MCF 10A (cell line): ENCODE measurements at regions not wholly inside any gene's neighbourhood (a gene's known extent, or its start where the extent isn't known, plus 50 kb on each side); places are given as distances from the start of the nearest gene placed in this dataset.
A peak's percentile ranks its signal among the peaks of the same experiment; 100 is the strongest.

Source experiments
- BruUV-seq: library from RNA; stranded (reverse); fragments of 400-500 nt; replicated peaks from 2 replicates; lab custom pipeline; 2021; lab: Mats Ljungman, UMichigan
- CTCF ChIA-PET: fragments of 300-600 bp; sonication (Branson Sonifier 250); formaldehyde crosslinking; extraction: SDS; loops from one replicate; lab custom pipeline; 2021; ENCODE audit warnings: antibody characterized with exemption, inconsistent platforms; lab: Yijun Ruan, JAX
- POLR2A ChIA-PET: fragments of 300-600, 350-650 bp; sonication (Branson Sonifier 250); formaldehyde crosslinking; extraction: SDS; loops from one replicate; lab custom pipeline; 2020; ENCODE audit warnings: antibody characterized with exemption, inconsistent platforms; lab: Yijun Ruan, JAX
- DNase-seq: peaks from one replicate; pipeline ENCODE4 v3.0.0-alpha.2; 2018; ENCODE audit not compliant: unreplicated experiment
- H3K27ac Mint-ChIP-seq: one replicate; pipeline ENCODE4 v1.8.0; 2022; ENCODE audit warnings: mild to moderate bottlenecking, low read depth, mixed read lengths; ENCODE audit not compliant: unreplicated experiment
- H3K27me3 Mint-ChIP-seq: one replicate; pipeline ENCODE4 v1.8.0; 2022; ENCODE audit warnings: mixed read lengths; ENCODE audit not compliant: insufficient read depth, unreplicated experiment
- H3K36me3 Mint-ChIP-seq: one replicate; pipeline ENCODE4 v1.8.0; 2022; ENCODE audit warnings: mild to moderate bottlenecking, moderate library complexity, mixed read lengths; ENCODE audit not compliant: insufficient read depth, unreplicated experiment
- H3K4me1 Mint-ChIP-seq: one replicate; pipeline ENCODE4 v1.8.0; 2022; ENCODE audit warnings: mixed read lengths; ENCODE audit not compliant: insufficient read depth, unreplicated experiment
- H3K4me3 Mint-ChIP-seq: one replicate; pipeline ENCODE4 v1.8.0; 2022; ENCODE audit warnings: mild to moderate bottlenecking, moderate library complexity, mixed read lengths; ENCODE audit not compliant: unreplicated experiment
- H3K9me3 Mint-ChIP-seq: one replicate; pipeline ENCODE4 v1.8.0; 2022; ENCODE audit warnings: mixed read lengths; ENCODE audit not compliant: unreplicated experiment
- CTCF ChIP-seq: fragments of 200-600 bp; IDR thresholded peaks from one replicate; pipeline ENCODE4 v1.8.0; 2022; ENCODE audit warnings: antibody characterized with exemption, mild to moderate bottlenecking; ENCODE audit not compliant: unreplicated experiment
- intact Hi-C: fragments of 100-400 bp; cut with micrococcal nuclease; formaldehyde crosslinking; loops from 2 replicates; pipeline ENCODE4 v1.14.1; 2022

- no peaks in the 10 kb centered on the region for H3K36me3 Mint-ChIP-seq
- no peak for DNase-seq
- ChIA-PET CTCF (no interaction called here), POLR2A (no interaction called here)
- TF ChIP-seq CTCF: no peak
- H3K27ac Mint-ChIP-seq: no peak overlapping the region
- intact Hi-C loops: no loop called here
- H3K9me3 Mint-ChIP-seq: no peaks in the 10 kb centered on the region
- no peaks in the 10 kb centered on the region for H3K4me1 Mint-ChIP-seq
- no peak overlapping the region for H3K4me3 Mint-ChIP-seq
- BruUV-seq: no TSS peak
- peaks cover 39% of the 10 kb centered on the region for H3K27me3 Mint-ChIP-seq
Observed at GRCh38 chrX:43008356-43008755, 230.4 kb upstream of the PPP1R2C start.

- CTCF ChIA-PET: no interaction called here
- intact Hi-C loops: no loop called here
Observed at GRCh38 chrX:43016021-43016420, 238.1 kb upstream of the PPP1R2C start.

GRCh38 chrX:43018031-43018430 lies 240.1 kb upstream of the PPP1R2C start:
- Mint-ChIP-seq H3K36me3 (no peaks in the 10 kb centered on the region), H3K4me1 (no peaks in the 10 kb centered on the region), H3K4me3 (no peak overlapping the region), H3K27ac (no peak overlapping the region), H3K27me3 (peaks cover 23% of the 10 kb centered on the region), H3K9me3 (no peaks in the 10 kb centered on the region)
- CTCF ChIA-PET: no interaction called here
- intact Hi-C loops: no loop called here
- no peak for TF ChIP-seq CTCF
- BruUV-seq: no TSS peak
- DNase-seq: no peak
- POLR2A ChIA-PET: interaction anchor here (0.7 kb wide), 1 partner anchor 732 kb away, joined by 3 read pairs; no protein-coding TSS in a partner anchor

More at GRCh38 chrX:43016021-43016420, 238.1 kb upstream of the PPP1R2C start:
- TF ChIP-seq CTCF: no peak
- DNase-seq: peak; percentile 1
- no peaks in the 10 kb centered on the region for H3K4me1 Mint-ChIP-seq
- POLR2A ChIA-PET: no interaction called here
- H3K4me3 Mint-ChIP-seq: no peak overlapping the region
- no TSS peak for BruUV-seq
- no peaks in the 10 kb centered on the region for H3K36me3 Mint-ChIP-seq
- H3K27ac Mint-ChIP-seq: no peak overlapping the region
- no peaks in the 10 kb centered on the region for H3K9me3 Mint-ChIP-seq
- peaks cover 23% of the 10 kb centered on the region for H3K27me3 Mint-ChIP-seq

GRCh38 chrX:43019021-43019420 lies 241.1 kb upstream of the PPP1R2C start:
- Mint-ChIP-seq H3K9me3 (no peaks in the 10 kb centered on the region), H3K27ac (no peak overlapping the region), H3K4me3 (no peak overlapping the region), H3K27me3 (peaks cover 23% of the 10 kb centered on the region), H3K4me1 (no peaks in the 10 kb centered on the region), H3K36me3 (no peaks in the 10 kb centered on the region)
- no peak for TF ChIP-seq CTCF
- BruUV-seq: no TSS peak
- intact Hi-C loops: no loop called here
- POLR2A ChIA-PET: interaction anchor here (0.7 kb wide), 1 partner anchor 16 kb away, joined by 4 read pairs; no protein-coding TSS in a partner anchor
- DNase-seq: no peak
- CTCF ChIA-PET: no interaction called here
